ENCODE measurements at regions not wholly inside any gene's neighbourhood (a gene's known extent, or its start where the extent isn't known, plus 50 kb on each side); places are given as distances from the start of the nearest gene placed in this dataset.

- no peak for DNase-seq
Observed at GRCh38 chr2:17302281-17302680, 216.0 kb downstream of the RAD51AP2 start.

GRCh38 chr2:17301437-17301836 lies 216.8 kb downstream of the RAD51AP2 start:
- no peak for DNase-seq

- no peak for DNase-seq
Observed at GRCh38 chr2:17299891-17300540, 218.2 kb downstream of the RAD51AP2 start.

- DNase-seq = no peak
Observed at GRCh38 chr2:17298453-17298852, 219.8 kb downstream of the RAD51AP2 start.

GRCh38 chr2:17296686-17297085 lies 221.6 kb downstream of the RAD51AP2 start:
- no peak for DNase-seq

GRCh38 chr2:17289669-17290068 lies 228.6 kb downstream of the RAD51AP2 start:
- DNase-seq = no peak

- DNase-seq = no peak
Observed at GRCh38 chr2:17287183-17287582, 231.1 kb downstream of the RAD51AP2 start.

GRCh38 chr2:17282826-17283225 lies 235.4 kb downstream of the RAD51AP2 start:
- DNase-seq = no peak

GRCh38 chr2:17282245-17282644 lies 236.0 kb downstream of the RAD51AP2 start:
- DNase-seq = no peak

GRCh38 chr2:17276220-17276619 lies 242.0 kb downstream of the RAD51AP2 start:
- no peak for DNase-seq

- DNase-seq = no peak
Observed at GRCh38 chr2:17272652-17273525, 245.4 kb downstream of the RAD51AP2 start.

GRCh38 chr2:17272170-17272569 lies 246.1 kb downstream of the RAD51AP2 start:
- DNase-seq = no peak

- DNase-seq = no peak
Observed at GRCh38 chr2:17271416-17271815, 246.8 kb downstream of the RAD51AP2 start.

GRCh38 chr2:17270894-17271293 lies 247.3 kb downstream of the RAD51AP2 start:
- no peak for DNase-seq

- no peak for DNase-seq
Observed at GRCh38 chr2:17263570-17263968, 254.7 kb downstream of the RAD51AP2 start.

- DNase-seq = no peak
Observed at GRCh38 chr2:17262854-17263569, 255.2 kb downstream of the RAD51AP2 start.

GRCh38 chr2:17259613-17260012 lies 258.6 kb downstream of the RAD51AP2 start:
- DNase-seq = no peak

- no peak for DNase-seq
Observed at GRCh38 chr2:17258861-17259260, 259.4 kb downstream of the RAD51AP2 start.

- no peak for DNase-seq
Observed at GRCh38 chr2:17257189-17257909, 260.9 kb downstream of the RAD51AP2 start.

GRCh38 chr2:17255071-17255470 lies 263.2 kb downstream of the RAD51AP2 start:
- DNase-seq = no peak

GRCh38 chr2:17254421-17254820 lies 263.8 kb downstream of the RAD51AP2 start:
- DNase-seq = no peak

- no peak for DNase-seq
Observed at GRCh38 chr2:17252258-17252657, 266.0 kb downstream of the RAD51AP2 start.

GRCh38 chr2:17251171-17251570 lies 267.1 kb downstream of the RAD51AP2 start:
- DNase-seq = no peak
